HepG2 (cell line): ENCODE measurements at regions not wholly inside any gene's neighbourhood (a gene's known extent, or its start where the extent isn't known, plus 50 kb on each side); places are given as distances from the start of the nearest gene placed in this dataset.

Experiments used
- ATAC-seq: fragments of 200-7000 bp; cut with Tn5 transposase; 3 replicates; pipeline ENCODE4 v1.9.1; 2020; ENCODE audit warnings: mild to moderate bottlenecking, moderate library complexity
- BruUV-seq: library from RNA; stranded (reverse); fragments of 400-500 nt; replicated peaks from 2 replicates; lab custom pipeline; 2021; lab: Mats Ljungman, UMichigan
- CTCF ChIA-PET: fragments of 300-600 bp; formaldehyde crosslinking; extraction: SDS; loops from one replicate; lab custom pipeline; 2021; ENCODE audit warnings: low total read pairs, inconsistent platforms, low intra/inter-chr PET ratio; lab: Yijun Ruan, JAX
- POLR2A ChIA-PET: fragments of 350-600 bp; sonication (Branson Sonifier 250); formaldehyde crosslinking; loops from one replicate; lab custom pipeline; 2020; ENCODE audit warnings: antibody characterized with exemption, inconsistent platforms; lab: Yijun Ruan, JAX
- DNase-seq: peaks from one replicate; pipeline ENCODE4 v3.0.0-alpha.2; 2015; ENCODE audit warnings: low spot score
- FAIRE-seq: peaks from 3 replicates; lab custom pipeline; 2011; peaks lifted over from hg19 to GRCh38; lab: Jason Lieb, UNC
- H2AFZ ChIP-seq: one replicate; pipeline ENCODE4 v1.6.1; 2011; ENCODE audit warnings: low read length, inconsistent platforms
- H3K27ac ChIP-seq: fragments of 300-600 bp; 3 replicates; pipeline ENCODE4 v1.8.0; 2011; ENCODE audit warnings: mixed run types, mild to moderate bottlenecking, mixed read lengths, low read length, inconsistent platforms; ENCODE audit not compliant: insufficient read depth; ENCODE audit errors: extremely low read length
- H3K27me3 ChIP-seq, 2 experiments: fragments of 200-600 bp in 1 of 2; 2 replicates in 1 of 2; 3 replicates in 1 of 2; pipeline versions ENCODE4 v1.6.0 to v1.8.0; 2011; ENCODE audit warnings: low read length in 2 of 2, mild to moderate bottlenecking in 2 of 2, moderate library complexity in 2 of 2, inconsistent platforms in 1 of 2; ENCODE audit not compliant: insufficient read depth in 2 of 2, control insufficient read depth in 1 of 2
- H3K36me3 ChIP-seq, 2 experiments: fragments of 200-600 bp in 1 of 2; replicated peaks in 1 of 2; 2 replicates in 1 of 2; 3 replicates in 1 of 2; pipeline versions ENCODE4 v1.5.1 to v1.8.0; 2011; ENCODE audit warnings: low read length in 2 of 2, inconsistent platforms in 1 of 2; ENCODE audit not compliant: insufficient read depth in 2 of 2, control insufficient read depth in 1 of 2
- H3K4me1 ChIP-seq: 2 replicates; pipeline ENCODE4 v1.5.1; 2012; ENCODE audit warnings: low read length, inconsistent platforms; ENCODE audit not compliant: insufficient read depth
- H3K4me2 ChIP-seq: 2 replicates; pipeline ENCODE4 v1.6.0; 2011; ENCODE audit warnings: low read depth, low read length, inconsistent platforms
- H3K4me3 ChIP-seq, 3 experiments: fragments of 200-600 bp in 1 of 3; sonication (generic), shearing (Covaris generic) in 1 of 3; replicated peaks in 1 of 3; 2 replicates each; pipeline ENCODE4 v1.5.1; 2011 to 2016; ENCODE audit warnings: low read length in 3 of 3, inconsistent platforms in 2 of 3, low read depth in 2 of 3, mild to moderate bottlenecking in 2 of 3, control low read depth in 1 of 3, mixed read lengths in 1 of 3; ENCODE audit not compliant: insufficient read depth in 1 of 3
- H3K79me2 ChIP-seq: one replicate; pipeline ENCODE4 v1.6.1; 2011; ENCODE audit warnings: low read length, inconsistent platforms; ENCODE audit not compliant: insufficient read depth
- H3K9ac ChIP-seq: 2 replicates; pipeline ENCODE4 v1.6.0; 2011; ENCODE audit warnings: mild to moderate bottlenecking, low read depth, low read length, inconsistent platforms; ENCODE audit not compliant: insufficient read depth
- H3K9me3 ChIP-seq: 2 replicates; pipeline ENCODE4 v1.5.1; 2012; ENCODE audit warnings: mild to moderate bottlenecking, low read length
- H4K20me1 ChIP-seq: 2 replicates; pipeline ENCODE4 v1.6.0; 2011; ENCODE audit warnings: inconsistent platforms, mild to moderate bottlenecking, low read length, moderate library complexity; ENCODE audit not compliant: insufficient read depth
- ARID3A ChIP-seq: IDR thresholded peaks from 2 replicates; pipeline ENCODE4 v1.6.1; 2012; ENCODE audit warnings: low read depth, low read length, improper control_type of control experiment
- BRCA1 ChIP-seq: sonication (generic); formaldehyde crosslinking; IDR thresholded peaks from 2 replicates; pipeline ENCODE4 v1.4.0; 2020; ENCODE audit warnings: missing genetic modification reagents
- GATA4 ChIP-seq: sonication (generic); IDR thresholded peaks from 2 replicates; pipeline ENCODE4 v1.6.1; 2016; ENCODE audit warnings: antibody characterized with exemption, low read depth, borderline replicate concordance
- HOXA7 ChIP-seq: sonication (generic); formaldehyde crosslinking; IDR thresholded peaks from 2 replicates; pipeline ENCODE4 v1.8.1; 2022; ENCODE audit warnings: mild to moderate bottlenecking, missing genetic modification reagents, moderate library complexity
- JUND ChIP-seq: sonication (generic); formaldehyde crosslinking; IDR thresholded peaks from 2 replicates; pipeline ENCODE4 v1.8.0; 2022; ENCODE audit warnings: mild to moderate bottlenecking, missing genetic modification reagents
- LCORL ChIP-seq, 2 experiments: fragments of 450-650 bp in 1 of 2; sonication (generic) in 1 of 2; formaldehyde crosslinking in 1 of 2; IDR thresholded peaks; 2 replicates each; pipeline versions ENCODE4 v1.5.0 to v1.6.1; 2017 to 2020; ENCODE audit warnings: antibody characterized with exemption in 1 of 2, missing genetic modification reagents in 1 of 2
- MBNL3 ChIP-seq: fragments of 250-450 bp; sonication (Bioruptor Pico); conservative IDR thresholded peaks from 2 replicates; pipeline ENCODE4 v1.8.0; 2022; ENCODE audit warnings: mild to moderate bottlenecking, inconsistent platforms
- RFXAP ChIP-seq: sonication (generic); formaldehyde crosslinking; IDR thresholded peaks from 2 replicates; pipeline ENCODE4 v1.4.0; 2020; ENCODE audit warnings: missing genetic modification reagents, borderline replicate concordance
- SNAI1 ChIP-seq: sonication (generic); formaldehyde crosslinking; IDR thresholded peaks from 2 replicates; pipeline ENCODE4 v1.5.0; 2020; ENCODE audit warnings: mild to moderate bottlenecking, missing genetic modification reagents, borderline replicate concordance
- TCF7 ChIP-seq: sonication (generic); IDR thresholded peaks from 2 replicates; pipeline ENCODE4 v1.6.1; 2016; ENCODE audit warnings: antibody characterized with exemption, low read depth
- ZFP90 ChIP-seq: sonication (generic); formaldehyde crosslinking; IDR thresholded peaks from 2 replicates; pipeline ENCODE4 v1.8.0; 2022; ENCODE audit warnings: missing genetic modification reagents, mild to moderate bottlenecking, inconsistent platforms, borderline replicate concordance
- ZNF724P ChIP-seq: sonication (generic); formaldehyde crosslinking; IDR thresholded peaks from 2 replicates; pipeline ENCODE4 v1.8.0; 2022; ENCODE audit warnings: missing genetic modification reagents, borderline replicate concordance
- ZNF740 ChIP-seq: sonication (generic); formaldehyde crosslinking; IDR thresholded peaks from 2 replicates; pipeline ENCODE4 v1.4.0; 2020; ENCODE audit warnings: missing genetic modification reagents
- ZSCAN31 ChIP-seq: sonication (generic); formaldehyde crosslinking; IDR thresholded peaks from 2 replicates; pipeline ENCODE4 v1.5.0; 2020; ENCODE audit warnings: low read depth, mild to moderate bottlenecking, missing genetic modification reagents
- in situ Hi-C: cut with HindIII; loops from 2 replicates; pipeline ENCODE4 v1.10.0; 2017; ENCODE audit warnings: low pct_unique_long_range_greater_than_20kb; ENCODE audit not compliant: extremely low pct_ligation_motif_present
- intact Hi-C: fragments of 100-400 bp; cut with micrococcal nuclease; formaldehyde crosslinking; loops from one replicate; pipeline ENCODE4 v1.10.0; 2022; ENCODE audit not compliant: unreplicated experiment
- TF ChIP-seq, protein P1 (sequence below): IDR thresholded peaks from 2 replicates; pipeline ENCODE4 v1.6.1; 2012; ENCODE audit warnings: inconsistent platforms
- TF ChIP-seq, protein P2 (sequence below): sonication (generic); IDR thresholded peaks from 2 replicates; pipeline ENCODE4 v1.6.1; 2016; ENCODE audit warnings: low read depth, borderline replicate concordance
- TF ChIP-seq, protein P3 (sequence below): sonication (generic); formaldehyde crosslinking; IDR thresholded peaks from 2 replicates; pipeline ENCODE4 v1.5.1; 2020; ENCODE audit warnings: missing genetic modification reagents, mild to moderate bottlenecking, borderline replicate concordance

DNA sequence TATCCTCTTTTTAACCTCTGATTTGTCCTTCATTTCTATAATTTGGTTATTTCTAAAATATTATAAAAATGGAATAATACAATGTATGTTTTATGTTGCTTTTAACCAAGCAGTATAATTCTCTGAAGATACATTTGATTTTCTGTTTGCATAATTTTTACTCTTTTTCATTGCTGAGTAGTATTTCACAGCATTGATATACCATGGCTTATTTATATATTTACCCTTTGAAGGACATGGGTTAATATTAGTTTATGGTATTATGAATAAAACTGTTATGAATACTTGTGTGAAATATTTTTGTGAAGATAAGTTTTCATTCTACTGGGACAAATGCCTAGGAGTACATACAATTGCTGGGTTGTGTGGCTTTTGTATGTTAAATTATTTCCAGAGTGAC, 748.6 kb downstream of the TENT5A start:
- Histone ChIP-seq H3K9me3 (peaks cover 33% of the 10 kb centered on the region; the same call in 1 of the 2 replicates), H3K9ac (no peak overlapping the region), H2AFZ (no peak overlapping the region), H3K27ac (no peak overlapping the region), H3K27me3 (no peaks in the 10 kb centered on the region), H3K79me2 (no peaks in the 10 kb centered on the region), H3K4me2 (no peak overlapping the region), H3K4me1 (no peaks in the 10 kb centered on the region), H3K4me3 (no peak overlapping the region), H3K36me3 (no peaks in the 10 kb centered on the region), H4K20me1 (no peaks in the 10 kb centered on the region)
- TF ChIP-seq BRCA1 (CRISPR knock-in tag) (no peak), MBNL3 (no peak), TCF7 (no peak), GATA4 (no peak), LCORL (IDR thresholded peaks at IDR 0.05) (no peak), LCORL (CRISPR knock-in tag; IDR thresholded peaks at IDR 0.05) (no peak), HOXA7 (CRISPR knock-in tag) (no peak), JUND (CRISPR knock-in tag) (no peak), ZSCAN31 (no peak), ARID3A (no peak), RFXAP (CRISPR knock-in tag) (no peak), ZNF724P (CRISPR knock-in tag) (no peak), SNAI1 (CRISPR knock-in tag) (no peak), ZFP90 (CRISPR knock-in tag) (no peak), ZNF740 (CRISPR knock-in tag) (no peak)
- TF ChIP-seq, protein P1, sequence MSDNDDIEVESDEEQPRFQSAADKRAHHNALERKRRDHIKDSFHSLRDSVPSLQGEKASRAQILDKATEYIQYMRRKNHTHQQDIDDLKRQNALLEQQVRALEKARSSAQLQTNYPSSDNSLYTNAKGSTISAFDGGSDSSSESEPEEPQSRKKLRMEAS = no peak
- TF ChIP-seq, protein P2, sequence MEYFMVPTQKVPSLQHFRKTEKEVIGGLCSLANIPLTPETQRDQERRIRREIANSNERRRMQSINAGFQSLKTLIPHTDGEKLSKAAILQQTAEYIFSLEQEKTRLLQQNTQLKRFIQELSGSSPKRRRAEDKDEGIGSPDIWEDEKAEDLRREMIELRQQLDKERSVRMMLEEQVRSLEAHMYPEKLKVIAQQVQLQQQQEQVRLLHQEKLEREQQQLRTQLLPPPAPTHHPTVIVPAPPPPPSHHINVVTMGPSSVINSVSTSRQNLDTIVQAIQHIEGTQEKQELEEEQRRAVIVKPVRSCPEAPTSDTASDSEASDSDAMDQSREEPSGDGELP = no peak
- TF ChIP-seq, protein P3, sequence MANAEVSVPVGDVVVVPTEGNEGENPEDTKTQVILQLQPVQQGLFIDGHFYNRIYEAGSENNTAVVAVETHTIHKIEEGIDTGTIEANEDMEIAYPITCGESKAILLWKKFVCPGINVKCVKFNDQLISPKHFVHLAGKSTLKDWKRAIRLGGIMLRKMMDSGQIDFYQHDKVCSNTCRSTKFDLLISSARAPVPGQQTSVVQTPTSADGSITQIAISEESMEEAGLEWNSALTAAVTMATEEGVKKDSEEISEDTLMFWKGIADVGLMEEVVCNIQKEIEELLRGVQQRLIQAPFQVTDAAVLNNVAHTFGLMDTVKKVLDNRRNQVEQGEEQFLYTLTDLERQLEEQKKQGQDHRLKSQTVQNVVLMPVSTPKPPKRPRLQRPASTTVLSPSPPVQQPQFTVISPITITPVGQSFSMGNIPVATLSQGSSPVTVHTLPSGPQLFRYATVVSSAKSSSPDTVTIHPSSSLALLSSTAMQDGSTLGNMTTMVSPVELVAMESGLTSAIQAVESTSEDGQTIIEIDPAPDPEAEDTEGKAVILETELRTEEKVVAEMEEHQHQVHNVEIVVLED (CRISPR knock-in tag) = no peak
- ChIA-PET POLR2A (no interaction called here), CTCF (no interaction called here)
- intact Hi-C loops (no loop called here), in situ Hi-C loops (no loop called here)
- no TSS peak for BruUV-seq
- FAIRE-seq (no peak), DNase-seq (no peak), ATAC-seq (no peak)
